DOHH2 (cell line): ENCODE measurements at regions not wholly inside any gene's neighbourhood (a gene's known extent, or its start where the extent isn't known, plus 50 kb on each side); places are given as distances from the start of the nearest gene placed in this dataset.

Experiments used
- CTCF ChIP-seq: fragments of 200-600 bp; sonication (generic); IDR thresholded peaks from one replicate; pipeline ENCODE4 v1.5.1; 2014; ENCODE audit warnings: antibody characterized with exemption, mild to moderate bottlenecking, low read depth, low read length; ENCODE audit not compliant: poor library complexity, severe bottlenecking
- EZH2phosphoT487 ChIP-seq: fragments of 200-600 bp; sonication (generic); IDR thresholded peaks from 2 replicates; pipeline ENCODE4 v1.6.1; 2017; ENCODE audit warnings: borderline replicate concordance, mild to moderate bottlenecking, antibody characterized with exemption, low read length, moderate library complexity, mixed read lengths

- no peak for TF ChIP-seq EZH2phosphoT487
- no peak for TF ChIP-seq CTCF
Measured at GRCh38 chr2:236715077-236715476, 145.5 kb downstream of the ACKR3 start.
